ENCODE measurements at regions not wholly inside any gene's neighbourhood (a gene's known extent, or its start where the extent isn't known, plus 50 kb on each side); places are given as distances from the start of the nearest gene placed in this dataset.

DNA sequence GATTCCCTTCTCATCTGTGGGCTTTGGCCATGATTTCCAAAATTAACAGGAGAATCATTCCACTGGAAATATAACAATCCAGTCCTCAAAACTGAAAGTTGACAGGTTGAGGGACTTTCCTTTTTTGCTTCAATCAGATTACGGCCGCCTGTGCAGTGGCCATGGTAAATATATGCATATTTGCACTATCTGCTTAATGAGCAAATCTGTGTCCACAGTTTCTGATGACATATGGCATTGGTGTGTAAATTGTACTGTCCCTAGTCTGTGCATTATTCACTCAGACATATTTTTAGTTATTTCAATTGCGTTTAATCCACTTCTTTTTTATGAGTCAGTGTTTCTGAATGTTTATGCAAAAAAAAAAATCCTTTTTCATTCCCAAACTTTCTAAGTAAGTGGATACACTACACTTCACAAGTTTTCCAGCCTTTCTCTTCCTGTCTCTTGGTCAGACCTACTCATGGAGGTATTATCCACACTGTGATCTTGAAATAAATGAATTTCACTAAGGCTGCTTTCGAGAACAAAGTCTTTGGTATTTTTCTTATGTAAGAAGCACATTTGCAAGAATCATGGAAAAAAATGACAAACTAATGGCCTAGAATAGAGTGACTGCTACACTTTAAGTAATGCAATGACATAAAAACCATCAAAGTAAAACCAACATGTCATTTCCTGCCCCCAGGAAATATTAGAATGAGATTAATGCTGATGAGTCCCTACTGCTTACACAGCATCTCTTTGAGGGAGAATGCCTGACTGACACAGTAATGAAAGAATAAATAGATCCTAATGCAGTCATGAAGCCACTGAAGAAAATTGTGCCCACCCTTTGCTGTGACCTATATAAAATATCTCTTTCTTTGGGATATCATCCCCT, 76.4 kb upstream of the MTNR1B start:
- H3K36me3 ChIP-seq (ENCODE audit: insufficient read depth, low read length): no peaks in the 10 kb centered on the region
- ATAC-seq (ENCODE audit: insufficient read depth, low read depth) (peak; percentile 44; the same call in 1 of the 3 replicates), DNase-seq (no peak)
- no peaks in the 10 kb centered on the region for H3K9me3 ChIP-seq (ENCODE audit: insufficient read depth, low read length, severe bottlenecking)
- H3K27me3 ChIP-seq (ENCODE audit: insufficient read depth, low read length, poor library complexity): no peaks in the 10 kb centered on the region
- no peaks in the 10 kb centered on the region for H4K20me1 ChIP-seq (ENCODE audit: insufficient read depth, low read length)
- no peak for TF ChIP-seq EZH2 (IDR thresholded peaks at IDR 0.05; ENCODE audit: borderline replicate concordance, low read depth, low read length, severe bottlenecking)
- TF ChIP-seq, protein P1, sequence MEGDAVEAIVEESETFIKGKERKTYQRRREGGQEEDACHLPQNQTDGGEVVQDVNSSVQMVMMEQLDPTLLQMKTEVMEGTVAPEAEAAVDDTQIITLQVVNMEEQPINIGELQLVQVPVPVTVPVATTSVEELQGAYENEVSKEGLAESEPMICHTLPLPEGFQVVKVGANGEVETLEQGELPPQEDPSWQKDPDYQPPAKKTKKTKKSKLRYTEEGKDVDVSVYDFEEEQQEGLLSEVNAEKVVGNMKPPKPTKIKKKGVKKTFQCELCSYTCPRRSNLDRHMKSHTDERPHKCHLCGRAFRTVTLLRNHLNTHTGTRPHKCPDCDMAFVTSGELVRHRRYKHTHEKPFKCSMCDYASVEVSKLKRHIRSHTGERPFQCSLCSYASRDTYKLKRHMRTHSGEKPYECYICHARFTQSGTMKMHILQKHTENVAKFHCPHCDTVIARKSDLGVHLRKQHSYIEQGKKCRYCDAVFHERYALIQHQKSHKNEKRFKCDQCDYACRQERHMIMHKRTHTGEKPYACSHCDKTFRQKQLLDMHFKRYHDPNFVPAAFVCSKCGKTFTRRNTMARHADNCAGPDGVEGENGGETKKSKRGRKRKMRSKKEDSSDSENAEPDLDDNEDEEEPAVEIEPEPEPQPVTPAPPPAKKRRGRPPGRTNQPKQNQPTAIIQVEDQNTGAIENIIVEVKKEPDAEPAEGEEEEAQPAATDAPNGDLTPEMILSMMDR (IDR thresholded peaks at IDR 0.05; ENCODE audit: borderline replicate concordance, extremely low read depth, low read length, poor library complexity, severe bottlenecking): no peak
- H3K4me3 ChIP-seq (ENCODE audit: low read depth in 1 of 2, low read length in 2 of 2): no peak overlapping the region
- H3K4me2 ChIP-seq (ENCODE audit: insufficient read depth, low read length): no peak overlapping the region
- no peaks in the 10 kb centered on the region for H3K4me1 ChIP-seq (ENCODE audit: insufficient read depth, low read length)
- H2AFZ ChIP-seq (ENCODE audit: low read depth, low read length): no peak overlapping the region
- H3K27ac ChIP-seq (ENCODE audit: low read length): no peak overlapping the region
- H3K79me2 ChIP-seq (ENCODE audit: insufficient read depth, low read length): no peaks in the 10 kb centered on the region
- H3K9ac ChIP-seq (ENCODE audit: low read depth, low read length): no peak overlapping the region

GRCh38 chr11:92894197-92894596, 75.3 kb upstream of the MTNR1B start:
- TF ChIP-seq EZH2 (IDR thresholded peaks at IDR 0.05; ENCODE audit: borderline replicate concordance, low read depth, low read length, severe bottlenecking): no peak
- TF ChIP-seq, protein P1 (IDR thresholded peaks at IDR 0.05; ENCODE audit: borderline replicate concordance, extremely low read depth, low read length, poor library complexity, severe bottlenecking): no peak
- ATAC-seq (ENCODE audit: insufficient read depth, low read depth) (no peak), DNase-seq (no peak)
- no peak overlapping the region for H3K4me3 ChIP-seq (ENCODE audit: low read depth in 1 of 2, low read length in 2 of 2)
- H3K27ac ChIP-seq (ENCODE audit: low read length): no peak overlapping the region
- no peak overlapping the region for H3K9ac ChIP-seq (ENCODE audit: low read depth, low read length)
- no peak overlapping the region for H2AFZ ChIP-seq (ENCODE audit: low read depth, low read length)
- no peaks in the 10 kb centered on the region for H3K36me3 ChIP-seq (ENCODE audit: insufficient read depth, low read length)
- no peaks in the 10 kb centered on the region for H3K27me3 ChIP-seq (ENCODE audit: insufficient read depth, low read length, poor library complexity)
- no peaks in the 10 kb centered on the region for H3K9me3 ChIP-seq (ENCODE audit: insufficient read depth, low read length, severe bottlenecking)
- no peaks in the 10 kb centered on the region for H3K79me2 ChIP-seq (ENCODE audit: insufficient read depth, low read length)
- H3K4me1 ChIP-seq (ENCODE audit: insufficient read depth, low read length): no peaks in the 10 kb centered on the region
- no peaks in the 10 kb centered on the region for H4K20me1 ChIP-seq (ENCODE audit: insufficient read depth, low read length)
- H3K4me2 ChIP-seq (ENCODE audit: insufficient read depth, low read length): no peak overlapping the region

GRCh38 chr11:92897487-92897886, 72.0 kb upstream of the MTNR1B start:
- Histone ChIP-seq H3K27ac (ENCODE audit: low read length) (no peak overlapping the region), H3K4me1 (ENCODE audit: insufficient read depth, low read length) (no peaks in the 10 kb centered on the region), H4K20me1 (ENCODE audit: insufficient read depth, low read length) (no peaks in the 10 kb centered on the region), H2AFZ (ENCODE audit: low read depth, low read length) (no peak overlapping the region), H3K4me3 (ENCODE audit: low read depth in 1 of 2, low read length in 2 of 2) (no peak overlapping the region), H3K27me3 (ENCODE audit: insufficient read depth, low read length, poor library complexity) (no peaks in the 10 kb centered on the region), H3K9me3 (ENCODE audit: insufficient read depth, low read length, severe bottlenecking) (no peaks in the 10 kb centered on the region), H3K4me2 (ENCODE audit: insufficient read depth, low read length) (no peak overlapping the region), H3K79me2 (ENCODE audit: insufficient read depth, low read length) (no peaks in the 10 kb centered on the region), H3K9ac (ENCODE audit: low read depth, low read length) (no peak overlapping the region), H3K36me3 (ENCODE audit: insufficient read depth, low read length) (no peaks in the 10 kb centered on the region)
- DNase-seq (no peak), ATAC-seq (ENCODE audit: insufficient read depth, low read depth) (no peak)
- TF ChIP-seq, protein P1 (IDR thresholded peaks at IDR 0.05; ENCODE audit: borderline replicate concordance, extremely low read depth, low read length, poor library complexity, severe bottlenecking): no peak
- no peak for TF ChIP-seq EZH2 (IDR thresholded peaks at IDR 0.05; ENCODE audit: borderline replicate concordance, low read depth, low read length, severe bottlenecking)
